ENCODE measurements at regions not wholly inside any gene's neighbourhood (a gene's known extent, or its start where the extent isn't known, plus 50 kb on each side); places are given as distances from the start of the nearest gene placed in this dataset.
"Not testable (repeated sequence)": the region's sequence is repeated elsewhere in the genome, so short reads cannot be mapped to it uniquely, and the experiment has no call there.

DNA sequence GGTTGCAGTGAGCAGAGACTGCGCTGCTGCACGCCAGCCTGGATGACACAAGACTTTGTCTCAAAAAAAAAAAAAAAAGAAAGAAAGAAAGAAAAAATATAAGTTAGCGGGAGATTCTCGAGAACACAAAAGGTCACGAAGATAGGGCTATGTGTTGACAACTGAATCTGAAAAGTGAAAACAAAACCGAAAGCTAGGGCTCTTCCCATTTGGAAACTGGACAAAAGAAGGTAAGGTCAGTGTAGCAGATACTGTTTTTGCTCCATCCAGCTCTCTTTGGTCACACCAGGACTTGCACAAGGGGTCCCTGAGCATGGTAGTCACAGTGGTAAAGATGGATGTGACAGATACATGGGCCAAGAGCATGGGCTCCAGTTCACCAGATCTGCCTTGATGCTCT lies 60.4 kb upstream of the MAP10 start:
- H3K4me1 ChIP-seq (ENCODE audit: control insufficient read depth, insufficient read depth, low read length), result no peaks in the 10 kb centered on the region
- no peak overlapping the region for H3K9ac ChIP-seq (ENCODE audit: low read depth, low read length)
- H3K4me3 ChIP-seq (ENCODE audit: low read depth, low read length), result no peak overlapping the region
- H3K9me3 ChIP-seq (ENCODE audit: control insufficient read depth, insufficient read depth, low read length), result peaks cover 23% of the 10 kb centered on the region
- H3K27me3 ChIP-seq (ENCODE audit: control insufficient read depth, insufficient read depth, low read length), result no peaks in the 10 kb centered on the region
- no peaks in the 10 kb centered on the region for H3K36me3 ChIP-seq (ENCODE audit: control insufficient read depth, insufficient read depth, low read length)
- H3K27ac ChIP-seq (ENCODE audit: low read depth, low read length), result no peak overlapping the region

DNA sequence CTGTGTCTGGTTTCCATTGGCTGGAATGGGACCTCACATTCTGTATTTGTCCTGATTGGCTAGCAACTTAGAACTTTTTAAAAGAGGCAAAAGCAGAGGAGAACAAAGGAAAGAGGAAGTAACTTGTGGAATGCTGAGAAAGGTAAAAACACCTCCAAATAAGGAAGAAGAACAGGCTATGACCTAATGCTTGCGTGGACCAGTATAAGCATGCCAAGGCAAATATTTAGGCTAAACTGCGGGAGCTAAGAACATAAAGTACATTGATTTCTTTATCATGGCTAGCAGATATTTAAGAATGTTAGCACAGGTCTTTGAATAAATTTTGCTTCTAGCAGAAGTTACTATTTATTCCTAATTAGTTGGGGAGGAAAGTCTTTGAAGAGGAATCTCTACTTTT lies 59.5 kb upstream of the MAP10 start:
- peaks cover 27% of the 10 kb centered on the region for H3K9me3 ChIP-seq (ENCODE audit: control insufficient read depth, insufficient read depth, low read length)
- not testable (repeated sequence) for H3K4me3 ChIP-seq (ENCODE audit: low read depth, low read length); H3K9ac ChIP-seq (ENCODE audit: low read depth, low read length); H3K27me3 ChIP-seq (ENCODE audit: control insufficient read depth, insufficient read depth, low read length); H3K36me3 ChIP-seq (ENCODE audit: control insufficient read depth, insufficient read depth, low read length); H3K4me1 ChIP-seq (ENCODE audit: control insufficient read depth, insufficient read depth, low read length); H3K27ac ChIP-seq (ENCODE audit: low read depth, low read length)

DNA sequence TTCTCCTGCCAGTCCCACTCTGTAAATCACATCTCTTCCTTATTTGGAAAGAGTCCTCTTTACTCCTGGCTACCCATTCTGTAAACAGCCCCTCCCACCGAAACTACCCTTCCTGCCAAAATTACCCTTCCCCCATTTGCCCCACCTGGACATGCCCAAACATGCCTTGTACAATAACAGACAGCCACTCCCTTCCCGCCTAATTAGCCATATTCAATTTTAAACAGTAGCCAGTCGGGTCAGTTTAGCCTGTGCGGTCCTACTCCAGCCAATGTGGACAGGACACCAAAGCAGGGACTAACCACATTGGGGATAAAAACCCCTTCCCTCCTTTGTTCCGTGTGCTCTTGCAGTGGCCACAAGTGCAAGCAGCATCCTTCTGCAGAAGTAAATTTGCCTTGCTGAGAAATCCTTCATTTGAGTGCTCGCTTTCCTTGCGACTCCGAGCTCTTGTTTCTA lies 56.3 kb upstream of the MAP10 start:
- no peak overlapping the region for H3K27ac ChIP-seq (ENCODE audit: low read depth, low read length)
- H3K9me3 ChIP-seq (ENCODE audit: control insufficient read depth, insufficient read depth, low read length), result peaks cover 27% of the 10 kb centered on the region
- peaks cover 10% of the 10 kb centered on the region for H3K4me1 ChIP-seq (ENCODE audit: control insufficient read depth, insufficient read depth, low read length)
- no peaks in the 10 kb centered on the region for H3K36me3 ChIP-seq (ENCODE audit: control insufficient read depth, insufficient read depth, low read length)
- no peak overlapping the region for H3K9ac ChIP-seq (ENCODE audit: low read depth, low read length)
- H3K27me3 ChIP-seq (ENCODE audit: control insufficient read depth, insufficient read depth, low read length), result no peaks in the 10 kb centered on the region
- H3K4me3 ChIP-seq (ENCODE audit: low read depth, low read length), result no peak overlapping the region

DNA sequence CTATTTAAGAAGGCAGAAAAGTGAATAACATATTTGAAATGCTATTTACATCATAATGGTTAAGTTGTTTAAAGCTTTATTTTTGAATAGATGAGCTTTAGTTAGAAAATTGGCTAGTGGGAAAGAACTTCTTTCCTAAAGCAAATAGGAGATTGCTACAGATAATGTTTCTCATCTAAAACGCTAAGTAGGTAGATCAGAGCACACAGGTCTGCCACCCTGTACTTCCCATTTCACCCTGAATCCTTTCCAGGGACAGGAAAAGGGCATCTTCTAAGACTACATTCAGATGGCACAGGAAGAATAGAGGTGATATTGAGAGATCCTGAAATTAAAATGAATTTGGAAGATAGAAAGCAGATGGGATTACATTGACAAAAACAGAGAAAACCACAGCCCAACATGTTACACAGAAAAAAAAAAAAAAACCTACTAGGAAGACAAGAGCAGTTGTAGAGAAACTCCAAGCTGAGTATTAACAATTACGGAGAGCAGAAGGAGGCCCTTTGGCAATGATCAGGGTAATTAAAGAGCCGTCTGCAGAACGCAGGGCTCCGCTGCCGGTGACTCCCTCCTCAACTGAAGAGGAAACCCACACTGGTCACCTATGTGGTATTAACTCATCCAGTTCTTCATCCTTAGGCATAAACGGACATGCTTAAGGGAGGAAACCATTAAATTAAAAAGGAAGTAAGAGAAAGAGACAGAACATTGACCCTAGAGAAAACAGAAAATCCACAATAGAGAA lies 53.6 kb upstream of the MAP10 start:
- Histone ChIP-seq H3K4me3 (ENCODE audit: low read depth, low read length) (no peak overlapping the region), H3K4me1 (ENCODE audit: control insufficient read depth, insufficient read depth, low read length) (peaks cover 10% of the 10 kb centered on the region), H3K9ac (ENCODE audit: low read depth, low read length) (no peak overlapping the region), H3K27ac (ENCODE audit: low read depth, low read length) (no peak overlapping the region), H3K9me3 (ENCODE audit: control insufficient read depth, insufficient read depth, low read length) (peaks cover 29% of the 10 kb centered on the region), H3K36me3 (ENCODE audit: control insufficient read depth, insufficient read depth, low read length) (no peaks in the 10 kb centered on the region), H3K27me3 (ENCODE audit: control insufficient read depth, insufficient read depth, low read length) (no peaks in the 10 kb centered on the region)

DNA sequence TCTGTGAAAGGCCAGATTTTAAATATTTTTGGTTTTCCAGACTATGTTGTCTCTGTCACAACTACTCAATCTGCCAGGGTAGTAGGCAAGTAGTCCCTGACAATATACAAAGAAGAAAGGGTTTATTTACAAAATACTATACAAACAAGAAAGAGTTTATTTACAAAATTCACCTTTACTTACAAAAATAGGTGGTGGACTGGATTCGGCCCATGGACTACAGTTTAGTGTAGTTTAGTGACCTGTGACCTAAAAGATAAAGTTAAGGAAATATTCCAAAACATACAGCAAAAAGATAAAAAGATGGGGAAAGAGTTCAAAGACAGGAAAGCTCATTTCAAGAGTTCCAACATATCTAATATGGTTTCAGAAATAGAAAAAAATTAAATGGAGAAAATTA lies 52.9 kb upstream of the MAP10 start:
- no peaks in the 10 kb centered on the region for H3K27me3 ChIP-seq (ENCODE audit: control insufficient read depth, insufficient read depth, low read length)
- H3K36me3 ChIP-seq (ENCODE audit: control insufficient read depth, insufficient read depth, low read length), result no peaks in the 10 kb centered on the region
- H3K9me3 ChIP-seq (ENCODE audit: control insufficient read depth, insufficient read depth, low read length), result peaks cover 34% of the 10 kb centered on the region
- no peak overlapping the region for H3K9ac ChIP-seq (ENCODE audit: low read depth, low read length)
- H3K4me1 ChIP-seq (ENCODE audit: control insufficient read depth, insufficient read depth, low read length), result peaks cover 10% of the 10 kb centered on the region
- H3K27ac ChIP-seq (ENCODE audit: low read depth, low read length), result no peak overlapping the region
- H3K4me3 ChIP-seq (ENCODE audit: low read depth, low read length), result no peak overlapping the region

DNA sequence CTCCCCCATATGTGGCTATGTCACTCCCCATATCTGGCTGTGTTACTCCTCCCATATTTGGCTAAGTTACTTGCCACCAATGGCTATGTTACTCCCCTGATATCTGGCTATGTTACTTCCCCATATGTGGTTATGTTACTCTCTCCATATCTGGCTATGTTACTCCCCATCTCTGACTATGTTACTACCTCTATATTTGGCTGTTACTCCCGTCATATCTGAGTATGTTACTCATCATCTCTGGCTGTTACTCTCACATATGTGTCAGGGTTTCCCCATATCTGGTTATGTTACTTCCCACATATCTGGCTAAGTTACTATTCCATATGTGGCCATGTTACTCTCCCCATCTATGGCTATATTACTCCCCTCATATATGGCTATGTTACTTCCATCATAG lies 50.3 kb upstream of the MAP10 start:
- H3K27ac ChIP-seq (ENCODE audit: low read depth, low read length), result no peak overlapping the region
- H3K4me3 ChIP-seq (ENCODE audit: low read depth, low read length), result no peak overlapping the region
- peaks cover 10% of the 10 kb centered on the region for H3K4me1 ChIP-seq (ENCODE audit: control insufficient read depth, insufficient read depth, low read length)
- H3K27me3 ChIP-seq (ENCODE audit: control insufficient read depth, insufficient read depth, low read length), result no peaks in the 10 kb centered on the region
- H3K9me3 ChIP-seq (ENCODE audit: control insufficient read depth, insufficient read depth, low read length), result peaks cover 16% of the 10 kb centered on the region
- H3K36me3 ChIP-seq (ENCODE audit: control insufficient read depth, insufficient read depth, low read length), result no peaks in the 10 kb centered on the region
- H3K9ac ChIP-seq (ENCODE audit: low read depth, low read length), result no peak overlapping the region

Data from HUES48 (cell line).